Uterus (tissue), 3 donors: ENCODE measurements at regions not wholly inside any gene's neighbourhood (a gene's known extent, or its start where the extent isn't known, plus 50 kb on each side); places are given as distances from the start of the nearest gene placed in this dataset.

Experiments used
- DNase-seq, 2 donors: peaks; one replicate each; pipeline ENCODE4 v3.0.0-alpha.2; 2019 to 2020
- H3K27ac ChIP-seq, 2 donors: fragments of 200-600 bp; sonication (generic); 1 replicate in 1 of 2; 2 replicates in 1 of 2; pipeline ENCODE4 v1.5.1; 2016 to 2018
- H3K27me3 ChIP-seq, 2 donors: fragments of 200-600 bp; sonication (generic); one replicate each; pipeline ENCODE4 v1.5.1; 2018 to 2019; ENCODE audit warnings: control low read depth in 1 of 2
- H3K36me3 ChIP-seq, 2 donors: fragments of 200-600 bp; sonication (generic); one replicate each; pipeline ENCODE4 v1.5.1; 2019; ENCODE audit warnings: control low read depth in 1 of 2
- H3K4me1 ChIP-seq, 2 donors: fragments of 200-600 bp; sonication (generic); one replicate each; pipeline ENCODE4 v1.5.1; 2018 to 2019; ENCODE audit warnings: control low read depth in 1 of 2
- H3K4me3 ChIP-seq, 2 donors: fragments of 200-600 bp; sonication (generic); 1 replicate in 1 of 2; 2 replicates in 1 of 2; pipeline ENCODE4 v1.5.1; 2018 to 2019; ENCODE audit warnings: mild to moderate bottlenecking in 1 of 2
- H3K9me3 ChIP-seq, 2 donors: fragments of 200-600 bp; sonication (generic); one replicate each; pipeline ENCODE4 v1.5.1; 2019; ENCODE audit warnings: control low read depth in 1 of 2
- POLR2A ChIP-seq, 2 donors: fragments of 450-650 bp; IDR thresholded peaks; one replicate each; pipeline ENCODE4 v1.6.1; 2016; ENCODE audit warnings: antibody characterized with exemption in 2 of 2, mild to moderate bottlenecking in 1 of 2, moderate library complexity in 1 of 2
- intact Hi-C: fragments of 100-400 bp; cut with DNase I; formaldehyde crosslinking; loops from one replicate; pipeline ENCODE4 v1.15.1; 2023; ENCODE audit warnings: low total_unique reads
- TF ChIP-seq, protein P1 (sequence below), 4 experiments: fragments of 200-600 bp in 2 of 4; fragments of 450-650 bp in 2 of 4; sonication (generic) in 2 of 4; IDR thresholded peaks; one replicate each; pipeline ENCODE4 v1.5.1; 2016 to 2019; ENCODE audit warnings: antibody characterized with exemption in 4 of 4, mild to moderate bottlenecking in 2 of 4, moderate library complexity in 1 of 4
- donor health status: DM: yes; HTN: yes; CAD: no.

GRCh38 chr2:80863147-80863714 is 558.7 kb upstream of the LRRTM1 start:
- no peaks in the 10 kb centered on the region for H3K36me3 ChIP-seq
- no peaks in the 10 kb centered on the region for H3K27me3 ChIP-seq

GRCh38 chr2:80858965-80859364 is 554.4 kb upstream of the LRRTM1 start:
- Histone ChIP-seq H3K27me3 (no peaks in the 10 kb centered on the region), H3K4me3 (no peak overlapping the region), H3K9me3 (no peaks in the 10 kb centered on the region), H3K4me1 (no peaks in the 10 kb centered on the region), H3K36me3 (no peaks in the 10 kb centered on the region), H3K27ac (no peak overlapping the region)
- no peak for TF ChIP-seq POLR2A (IDR thresholded peaks at IDR 0.05)
- TF ChIP-seq, protein P1, sequence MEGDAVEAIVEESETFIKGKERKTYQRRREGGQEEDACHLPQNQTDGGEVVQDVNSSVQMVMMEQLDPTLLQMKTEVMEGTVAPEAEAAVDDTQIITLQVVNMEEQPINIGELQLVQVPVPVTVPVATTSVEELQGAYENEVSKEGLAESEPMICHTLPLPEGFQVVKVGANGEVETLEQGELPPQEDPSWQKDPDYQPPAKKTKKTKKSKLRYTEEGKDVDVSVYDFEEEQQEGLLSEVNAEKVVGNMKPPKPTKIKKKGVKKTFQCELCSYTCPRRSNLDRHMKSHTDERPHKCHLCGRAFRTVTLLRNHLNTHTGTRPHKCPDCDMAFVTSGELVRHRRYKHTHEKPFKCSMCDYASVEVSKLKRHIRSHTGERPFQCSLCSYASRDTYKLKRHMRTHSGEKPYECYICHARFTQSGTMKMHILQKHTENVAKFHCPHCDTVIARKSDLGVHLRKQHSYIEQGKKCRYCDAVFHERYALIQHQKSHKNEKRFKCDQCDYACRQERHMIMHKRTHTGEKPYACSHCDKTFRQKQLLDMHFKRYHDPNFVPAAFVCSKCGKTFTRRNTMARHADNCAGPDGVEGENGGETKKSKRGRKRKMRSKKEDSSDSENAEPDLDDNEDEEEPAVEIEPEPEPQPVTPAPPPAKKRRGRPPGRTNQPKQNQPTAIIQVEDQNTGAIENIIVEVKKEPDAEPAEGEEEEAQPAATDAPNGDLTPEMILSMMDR (IDR thresholded peaks at IDR 0.05) = no peak
- intact Hi-C loops = no loop called here
- no peak for DNase-seq

More at GRCh38 chr2:80863147-80863714, 558.7 kb upstream of the LRRTM1 start:
- Histone ChIP-seq H3K4me1 (no peaks in the 10 kb centered on the region), H3K27ac (no peak overlapping the region), H3K4me3 (no peak overlapping the region), H3K9me3 (no peaks in the 10 kb centered on the region)
- no peak for DNase-seq
- intact Hi-C loops = no loop called here
- no peak for TF ChIP-seq POLR2A (IDR thresholded peaks at IDR 0.05)
- TF ChIP-seq, protein P1 (IDR thresholded peaks at IDR 0.05) = no peak

DNA sequence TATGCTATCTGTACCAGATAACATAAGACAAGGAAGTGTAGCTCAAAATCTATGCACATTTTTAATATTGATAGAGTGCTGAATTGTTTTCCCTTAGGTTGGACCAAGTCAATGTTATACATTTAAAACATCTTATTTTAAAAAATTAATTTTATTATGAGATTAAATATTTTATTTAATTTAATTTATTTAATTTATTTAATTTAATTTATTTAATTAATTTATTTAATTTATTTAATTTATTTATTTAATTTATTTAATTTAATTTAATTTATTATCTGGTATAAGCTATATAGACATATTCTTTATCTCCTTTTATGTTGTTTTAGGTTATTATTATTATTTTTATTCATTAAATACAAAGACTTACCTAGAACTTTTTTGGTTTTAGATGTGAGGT is 551.7 kb upstream of the LRRTM1 start:
- Histone ChIP-seq H3K4me1 (no peaks in the 10 kb centered on the region), H3K36me3 (no peaks in the 10 kb centered on the region), H3K27me3 (no peaks in the 10 kb centered on the region), H3K27ac (no peak overlapping the region), H3K9me3 (no peaks in the 10 kb centered on the region), H3K4me3 (no peak overlapping the region)
- intact Hi-C loops = no loop called here
- TF ChIP-seq, protein P1 (IDR thresholded peaks at IDR 0.05) = no peak
- no peak for TF ChIP-seq POLR2A (IDR thresholded peaks at IDR 0.05)
- no peak for DNase-seq

DNA sequence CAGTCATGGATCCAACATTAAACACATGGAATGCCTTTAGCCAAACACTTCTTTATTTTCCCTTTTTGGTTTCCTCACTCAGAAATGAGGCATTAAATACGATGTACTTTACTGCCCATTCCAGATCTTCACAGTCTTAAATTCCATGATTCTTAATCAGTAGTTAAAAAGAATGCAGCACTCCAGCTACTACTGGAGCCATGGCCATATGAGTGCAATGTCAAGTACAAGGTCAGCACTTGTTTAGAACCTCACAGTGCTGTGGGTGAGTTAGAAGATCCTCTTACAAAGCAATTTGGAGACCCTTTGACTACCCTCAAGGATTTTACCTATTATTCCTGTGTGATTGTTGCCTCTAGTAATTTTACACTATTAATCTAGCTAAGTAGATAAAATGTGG is 550.3 kb upstream of the LRRTM1 start:
- TF ChIP-seq, protein P1 (IDR thresholded peaks at IDR 0.05) = no peak
- TF ChIP-seq POLR2A (IDR thresholded peaks at IDR 0.05) = no peak
- no peaks in the 10 kb centered on the region for H3K36me3 ChIP-seq
- no peak for DNase-seq
- intact Hi-C loops = no loop called here
- H3K4me1 ChIP-seq = no peaks in the 10 kb centered on the region
- no peak overlapping the region for H3K4me3 ChIP-seq
- H3K27ac ChIP-seq = no peak overlapping the region
- H3K9me3 ChIP-seq = no peaks in the 10 kb centered on the region
- H3K27me3 ChIP-seq = no peaks in the 10 kb centered on the region

DNA sequence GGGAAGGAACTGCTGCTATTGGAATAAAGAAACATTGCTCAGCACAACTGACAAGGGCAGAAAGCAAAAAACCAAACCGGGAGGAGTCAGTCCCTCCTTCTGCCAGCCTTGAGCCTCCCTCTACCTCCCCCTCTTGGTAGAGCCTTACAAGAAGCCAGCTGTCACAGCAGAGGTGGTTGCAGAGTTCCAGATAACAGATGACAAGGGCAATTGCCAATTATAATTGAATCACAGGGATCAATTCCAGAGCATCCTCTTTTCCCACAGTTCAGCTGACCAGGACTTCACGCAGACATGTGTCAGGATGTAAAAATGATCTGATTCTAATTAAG is 548.2 kb upstream of the LRRTM1 start:
- no peak overlapping the region for H3K27ac ChIP-seq
- no peaks in the 10 kb centered on the region for H3K36me3 ChIP-seq
- H3K9me3 ChIP-seq = no peaks in the 10 kb centered on the region
- no peaks in the 10 kb centered on the region for H3K4me1 ChIP-seq
- TF ChIP-seq POLR2A (IDR thresholded peaks at IDR 0.05) = no peak
- TF ChIP-seq, protein P1 (IDR thresholded peaks at IDR 0.05) = no peak
- DNase-seq = no peak
- intact Hi-C loops = no loop called here
- no peaks in the 10 kb centered on the region for H3K27me3 ChIP-seq
- H3K4me3 ChIP-seq = no peak overlapping the region
